Esophagus muscularis mucosa (tissue), 4 donors: ENCODE measurements at regions not wholly inside any gene's neighbourhood (a gene's known extent, or its start where the extent isn't known, plus 50 kb on each side); places are given as distances from the start of the nearest gene placed in this dataset.

ENCODE experiments used
- DNase-seq: peaks from one replicate; pipeline ENCODE4 v3.0.0-alpha.2; 2017; ENCODE audit errors: extremely low spot score
- H3K27ac ChIP-seq, 4 donors: fragments of 200-600 bp; sonication (generic); replicated peaks in 1 of 4; 1 replicate in 3 of 4; 2 replicates in 1 of 4; pipeline ENCODE4 v1.5.1; 2016 to 2019; ENCODE audit warnings: mild to moderate bottlenecking in 1 of 4
- H3K27me3 ChIP-seq, 4 donors: fragments of 200-600 bp; sonication (generic); one replicate each; pipeline versions ENCODE4 v1.5.1 to v1.6.0; 2016 to 2019
- H3K36me3 ChIP-seq, 4 donors: fragments of 200-600 bp; sonication (generic); one replicate each; pipeline ENCODE4 v1.5.1; 2016 to 2019
- H3K4me1 ChIP-seq, 4 donors: fragments of 200-600 bp; sonication (generic); one replicate each; pipeline ENCODE4 v1.5.1; 2016 to 2019
- H3K4me3 ChIP-seq, 4 donors: fragments of 200-600 bp; sonication (generic); 1 replicate in 2 of 4; 2 replicates in 2 of 4; pipeline ENCODE4 v1.5.1; 2016 to 2019; ENCODE audit warnings: mild to moderate bottlenecking in 4 of 4, moderate library complexity in 1 of 4
- H3K9me3 ChIP-seq, 4 donors: fragments of 200-600 bp; sonication (generic); 1 replicate in 3 of 4; 2 replicates in 1 of 4; pipeline ENCODE4 v1.5.1; 2016 to 2019
- EP300 ChIP-seq: sonication (generic); formaldehyde crosslinking; IDR thresholded peaks from one replicate; pipeline ENCODE4 v1.6.1; 2017; ENCODE audit warnings: antibody characterized with exemption
- POLR2A ChIP-seq: fragments of 450-650 bp; IDR thresholded peaks from one replicate; pipeline ENCODE4 v1.6.1; 2017; ENCODE audit warnings: antibody characterized with exemption, moderate library complexity, mild to moderate bottlenecking, low read depth
- POLR2AphosphoS5 ChIP-seq, 2 donors: sonication (generic); formaldehyde crosslinking; IDR thresholded peaks; one replicate each; pipeline ENCODE4 v1.6.1; 2017; ENCODE audit warnings: antibody characterized with exemption in 2 of 2
- WGBS: methylation state at CpG from one replicate; pipeline ENCODE4 v1.1.5; 2018; 5-methylcytosine and 5-hydroxymethylcytosine counted together
- intact Hi-C: fragments of 100-400 bp; cut with DNase I; formaldehyde crosslinking; loops from one replicate; pipeline ENCODE4 v1.15.1; 2023
- TF ChIP-seq, protein P1 (sequence below), 3 experiments: fragments of 200-600 bp in 2 of 3; fragments of 450-650 bp in 1 of 3; sonication (generic) in 2 of 3; IDR thresholded peaks; one replicate each; pipeline ENCODE4 v1.5.1; 2017 to 2019; ENCODE audit warnings: antibody characterized with exemption in 3 of 3, mild to moderate bottlenecking in 2 of 3, moderate library complexity in 1 of 3

DNA sequence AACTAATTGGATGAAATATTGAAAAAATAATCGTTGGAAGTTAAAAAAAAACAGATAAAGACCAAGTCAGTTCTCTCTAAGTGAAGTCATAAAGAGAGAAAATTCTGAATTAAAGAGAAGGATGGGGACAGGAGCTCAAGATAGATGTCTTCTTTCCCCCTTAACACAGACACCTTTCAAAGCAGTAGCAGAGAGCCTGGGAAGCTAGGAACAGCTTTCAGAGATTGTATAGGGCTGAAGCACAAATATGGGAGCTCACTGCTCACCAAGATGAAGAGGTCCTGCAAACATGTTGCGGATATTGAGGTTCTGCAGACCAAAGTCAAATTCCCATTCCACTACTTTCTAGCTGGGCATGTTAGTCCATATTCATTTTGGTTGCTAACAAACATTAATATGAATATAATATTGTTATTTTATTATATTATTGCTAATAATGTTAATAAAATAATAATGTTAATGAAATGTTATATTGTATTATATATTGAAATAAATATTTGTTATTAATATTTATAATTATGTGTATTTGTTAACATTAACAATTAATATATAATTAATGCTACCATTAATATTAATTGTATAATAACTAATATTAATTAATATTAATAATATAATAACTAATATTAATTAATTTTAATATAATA is 319.1 kb downstream of the OXSM start:
- intact Hi-C loops = no loop called here
- H3K36me3 ChIP-seq = no peaks in the 10 kb centered on the region
- no peak overlapping the region for H3K4me3 ChIP-seq
- TF ChIP-seq POLR2A = no peak
- TF ChIP-seq EP300 = no peak
- no peak for TF ChIP-seq POLR2AphosphoS5 (IDR thresholded peaks at IDR 0.05)
- TF ChIP-seq, protein P1, sequence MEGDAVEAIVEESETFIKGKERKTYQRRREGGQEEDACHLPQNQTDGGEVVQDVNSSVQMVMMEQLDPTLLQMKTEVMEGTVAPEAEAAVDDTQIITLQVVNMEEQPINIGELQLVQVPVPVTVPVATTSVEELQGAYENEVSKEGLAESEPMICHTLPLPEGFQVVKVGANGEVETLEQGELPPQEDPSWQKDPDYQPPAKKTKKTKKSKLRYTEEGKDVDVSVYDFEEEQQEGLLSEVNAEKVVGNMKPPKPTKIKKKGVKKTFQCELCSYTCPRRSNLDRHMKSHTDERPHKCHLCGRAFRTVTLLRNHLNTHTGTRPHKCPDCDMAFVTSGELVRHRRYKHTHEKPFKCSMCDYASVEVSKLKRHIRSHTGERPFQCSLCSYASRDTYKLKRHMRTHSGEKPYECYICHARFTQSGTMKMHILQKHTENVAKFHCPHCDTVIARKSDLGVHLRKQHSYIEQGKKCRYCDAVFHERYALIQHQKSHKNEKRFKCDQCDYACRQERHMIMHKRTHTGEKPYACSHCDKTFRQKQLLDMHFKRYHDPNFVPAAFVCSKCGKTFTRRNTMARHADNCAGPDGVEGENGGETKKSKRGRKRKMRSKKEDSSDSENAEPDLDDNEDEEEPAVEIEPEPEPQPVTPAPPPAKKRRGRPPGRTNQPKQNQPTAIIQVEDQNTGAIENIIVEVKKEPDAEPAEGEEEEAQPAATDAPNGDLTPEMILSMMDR (IDR thresholded peaks at IDR 0.05) = no peak
- no peaks in the 10 kb centered on the region for H3K27me3 ChIP-seq
- H3K9me3 ChIP-seq = no peaks in the 10 kb centered on the region
- H3K4me1 ChIP-seq = peaks cover 22 to 34% (median 29%) of the 10 kb centered on the region in 4 donors
- no peak for DNase-seq
- WGBS = 82% methylated on average over 2 of the region's 2 CpGs
- H3K27ac ChIP-seq = no peak overlapping the region

DNA sequence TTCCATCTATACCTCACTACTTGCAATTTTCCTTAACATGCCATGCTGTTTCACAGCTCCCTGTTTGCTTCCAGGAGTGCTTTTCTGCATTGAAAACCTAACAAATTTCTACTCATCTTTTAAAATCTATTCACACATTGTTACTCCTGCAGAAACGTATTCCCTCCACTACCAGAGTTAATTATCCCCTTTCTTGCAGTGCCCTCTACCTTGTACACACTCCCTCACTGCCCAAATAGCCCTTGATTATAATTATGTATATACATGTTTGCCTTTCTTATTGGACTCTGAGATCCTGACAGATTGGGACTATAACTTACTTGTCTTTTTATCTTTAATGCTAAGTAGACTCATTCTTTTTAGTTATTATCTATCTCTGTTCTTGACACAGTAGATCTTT is 325.0 kb downstream of the OXSM start:
- Histone ChIP-seq H3K4me3 (no peak overlapping the region), H3K9me3 (no peaks in the 10 kb centered on the region), H3K4me1 (peaks cover 0 to 6% (median 3%) of the 10 kb centered on the region in 4 donors), H3K27ac (no peak overlapping the region), H3K36me3 (no peaks in the 10 kb centered on the region), H3K27me3 (no peaks in the 10 kb centered on the region)
- TF ChIP-seq POLR2A = no peak
- TF ChIP-seq, protein P1 (IDR thresholded peaks at IDR 0.05) = no peak
- no peak for TF ChIP-seq POLR2AphosphoS5 (IDR thresholded peaks at IDR 0.05)
- TF ChIP-seq EP300 = no peak
- WGBS = 67% methylated on average over 1 of the region's 1 CpG
- DNase-seq = no peak
- intact Hi-C loops = loop anchor here (5.0 kb wide), 1 partner anchor 273 kb away; no protein-coding TSS in a partner anchor

DNA sequence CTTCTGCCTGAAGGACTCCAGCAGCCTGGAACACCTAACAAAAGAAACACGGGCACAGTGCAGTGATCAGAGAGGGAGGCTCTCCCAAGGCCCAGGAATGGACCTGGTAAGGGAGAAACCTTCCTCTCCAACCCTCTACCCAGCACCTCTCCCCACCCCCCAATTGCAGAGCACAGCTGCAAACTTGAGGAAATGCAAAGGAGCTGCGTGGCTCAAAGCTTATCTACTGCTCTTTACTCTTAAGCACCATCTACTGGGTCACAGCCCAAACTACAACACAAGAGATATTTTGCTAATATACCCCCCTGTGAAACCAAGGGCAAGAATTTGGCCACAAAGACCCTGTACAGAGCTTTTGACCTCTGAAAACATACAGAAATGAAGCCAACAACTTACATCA is 328.3 kb downstream of the OXSM start:
- TF ChIP-seq POLR2A = no peak
- TF ChIP-seq, protein P1 (IDR thresholded peaks at IDR 0.05) = peak; percentile 22 to 48 (median 32)
- WGBS = 59% methylated on average over 2 of the region's 2 CpGs
- H3K27ac ChIP-seq = no peak overlapping the region
- H3K27me3 ChIP-seq = no peaks in the 10 kb centered on the region
- intact Hi-C loops = loop anchor here (5.0 kb wide), 1 partner anchor 276 kb away; no protein-coding TSS in a partner anchor
- no peaks in the 10 kb centered on the region for H3K36me3 ChIP-seq
- H3K9me3 ChIP-seq = peaks cover 0 to 1% (median 0%) of the 10 kb centered on the region in 4 donors
- DNase-seq = no peak
- H3K4me1 ChIP-seq = peaks cover 0 to 6% (median 0%) of the 10 kb centered on the region in 4 donors
- H3K4me3 ChIP-seq = no peak overlapping the region

DNA sequence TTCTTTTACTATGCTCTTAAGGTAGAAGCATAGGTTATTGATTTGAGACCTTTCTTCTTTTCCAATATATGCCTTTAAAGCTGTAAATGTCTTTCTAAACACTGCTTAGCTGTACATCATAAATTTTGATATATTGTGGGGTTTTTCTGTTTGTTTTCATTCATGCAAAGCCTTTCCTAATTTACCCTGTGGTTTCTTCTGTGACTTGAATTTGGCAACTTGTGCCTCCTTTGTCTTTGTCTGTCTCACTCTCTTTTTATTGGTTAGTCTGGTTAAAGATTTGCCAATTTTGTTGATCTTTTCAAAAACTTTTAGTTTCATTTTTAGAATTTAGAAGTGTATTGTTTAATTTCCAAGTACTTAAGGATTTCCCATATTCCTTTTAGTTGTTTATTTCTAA is 343.1 kb downstream of the OXSM start:
- no peaks in the 10 kb centered on the region for H3K36me3 ChIP-seq
- H3K4me3 ChIP-seq = no peak overlapping the region
- intact Hi-C loops = no loop called here
- H3K27me3 ChIP-seq = no peaks in the 10 kb centered on the region
- TF ChIP-seq, protein P1 (IDR thresholded peaks at IDR 0.05) = no peak
- no peaks in the 10 kb centered on the region for H3K9me3 ChIP-seq
- no peak overlapping the region for H3K27ac ChIP-seq
- peaks cover 0 to 8% (median 7%) of the 10 kb centered on the region in 4 donors for H3K4me1 ChIP-seq
- no peak for DNase-seq

DNA sequence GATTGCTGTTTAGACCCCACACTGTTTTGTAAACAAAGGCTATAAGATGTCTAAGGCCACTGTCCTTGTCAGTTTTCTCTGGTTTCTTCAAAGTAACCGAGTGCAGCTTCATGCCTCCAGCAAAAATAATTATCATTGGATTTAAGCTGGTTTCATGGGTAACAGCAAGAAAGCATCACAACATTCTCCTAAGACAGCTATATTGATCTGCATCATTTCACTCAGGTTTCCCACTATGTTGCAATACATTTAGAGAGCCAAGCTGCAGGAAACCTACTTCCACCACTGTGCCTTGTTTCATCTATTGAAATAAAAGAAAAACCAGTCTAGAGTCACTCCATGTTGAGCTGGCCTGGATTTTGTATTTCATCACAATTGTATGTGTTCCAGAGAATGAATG is 351.4 kb downstream of the OXSM start:
- no peak for DNase-seq
- intact Hi-C loops = no loop called here
- TF ChIP-seq POLR2AphosphoS5 (IDR thresholded peaks at IDR 0.05) (no peak), POLR2A (no peak), EP300 (no peak)
- TF ChIP-seq, protein P1 (IDR thresholded peaks at IDR 0.05) = no peak
- H3K4me3 ChIP-seq = no peak overlapping the region
- no peaks in the 10 kb centered on the region for H3K4me1 ChIP-seq
- H3K9me3 ChIP-seq = peaks cover 0 to 6% (median 0%) of the 10 kb centered on the region in 4 donors
- 73% methylated on average over 1 of the region's 1 CpG for WGBS
- H3K27me3 ChIP-seq = no peaks in the 10 kb centered on the region
- no peaks in the 10 kb centered on the region for H3K36me3 ChIP-seq
- no peak overlapping the region for H3K27ac ChIP-seq
